HepG2 (cell line): ENCODE measurements at regions not wholly inside any gene's neighbourhood (a gene's known extent, or its start where the extent isn't known, plus 50 kb on each side); places are given as distances from the start of the nearest gene placed in this dataset.

ENCODE experiments used
- AKAP8 ChIP-seq: sonication (generic); formaldehyde crosslinking; IDR thresholded peaks from 2 replicates; pipeline ENCODE4 v1.5.1; 2020; ENCODE audit warnings: mild to moderate bottlenecking, missing genetic modification reagents
- CREB1 ChIP-seq, 2 experiments: fragments of 450-650 bp in 1 of 2; IDR thresholded peaks; 2 replicates each; pipeline ENCODE4 v1.6.1; 2016 to 2017; ENCODE audit warnings: control low read depth in 1 of 2, mild to moderate bottlenecking in 1 of 2, missing compliant biosample characterization in 1 of 2, missing genetic modification characterization in 1 of 2
- FOSL2 ChIP-seq: sonication (generic); formaldehyde crosslinking; IDR thresholded peaks from 2 replicates; pipeline ENCODE4 v1.4.0; 2020; ENCODE audit warnings: missing genetic modification reagents
- FOXP1 ChIP-seq, 2 experiments: fragments of 450-650 bp in 1 of 2; IDR thresholded peaks; 2 replicates each; pipeline ENCODE4 v1.6.1; 2017 to 2018; ENCODE audit warnings: antibody characterized with exemption in 1 of 2
- MTA3 ChIP-seq: sonication (generic); formaldehyde crosslinking; IDR thresholded peaks from 2 replicates; pipeline ENCODE4 v1.4.0; 2020; ENCODE audit warnings: missing genetic modification reagents
- NR2F2 ChIP-seq: IDR thresholded peaks from 2 replicates; pipeline ENCODE4 v1.6.1; 2012; ENCODE audit warnings: low read depth, inconsistent platforms, borderline replicate concordance
- PHB2 ChIP-seq: fragments of 450-650 bp; IDR thresholded peaks from 2 replicates; pipeline ENCODE4 v1.6.1; 2018; ENCODE audit not compliant: partially characterized antibody
- PHF21A ChIP-seq: sonication (generic); formaldehyde crosslinking; IDR thresholded peaks from 2 replicates; pipeline ENCODE4 v1.5.0; 2020; ENCODE audit warnings: mild to moderate bottlenecking, missing genetic modification reagents
- POLR2G ChIP-seq: fragments of 200-400 bp; formaldehyde crosslinking; IDR thresholded peaks from 2 replicates; pipeline ENCODE4 v1.6.1; 2018; ENCODE audit warnings: mild to moderate bottlenecking, low read depth, low read length, moderate library complexity
- RAD51 ChIP-seq: fragments of 450-650 bp; IDR thresholded peaks from 2 replicates; pipeline ENCODE4 v1.6.1; 2016; ENCODE audit warnings: borderline replicate concordance
- SKIL ChIP-seq: sonication (generic); formaldehyde crosslinking; IDR thresholded peaks from 2 replicates; pipeline ENCODE4 v1.8.0; 2022; ENCODE audit warnings: missing genetic modification reagents, mild to moderate bottlenecking, moderate library complexity, borderline replicate concordance
- TEAD3 ChIP-seq: optimal IDR thresholded peaks from 2 replicates; pipeline ENCODE3; 2016; ENCODE audit warnings: borderline replicate concordance
- TSC22D2 ChIP-seq: sonication (generic); formaldehyde crosslinking; IDR thresholded peaks from 2 replicates; pipeline ENCODE4 v1.5.1; 2020; ENCODE audit warnings: missing genetic modification reagents, mild to moderate bottlenecking, borderline replicate concordance
- ZBTB1 ChIP-seq: sonication (generic); formaldehyde crosslinking; IDR thresholded peaks from 2 replicates; pipeline ENCODE4 v1.4.0; 2020; ENCODE audit warnings: missing genetic modification reagents, borderline replicate concordance
- ZNF256 ChIP-seq: sonication (generic); formaldehyde crosslinking; conservative IDR thresholded peaks from 2 replicates; pipeline ENCODE4 v1.4.0; 2020; ENCODE audit warnings: missing genetic modification reagents
- ZNF354B ChIP-seq: sonication (generic); formaldehyde crosslinking; IDR thresholded peaks from 2 replicates; pipeline ENCODE4 v1.8.0; 2022; ENCODE audit warnings: mild to moderate bottlenecking, missing genetic modification reagents
- ZNF496 ChIP-seq: sonication (generic); formaldehyde crosslinking; IDR thresholded peaks from 2 replicates; pipeline ENCODE4 v1.8.1; 2023; ENCODE audit warnings: mild to moderate bottlenecking, moderate library complexity, missing genetic modification reagents; ENCODE audit not compliant: insufficient replicate concordance
- TF ChIP-seq, protein P1 (sequence below): sonication (generic); formaldehyde crosslinking; IDR thresholded peaks from 2 replicates; pipeline ENCODE4 v1.4.0; 2020; ENCODE audit warnings: missing genetic modification reagents, mild to moderate bottlenecking, borderline replicate concordance
- TF ChIP-seq, protein P2 (sequence below): IDR thresholded peaks from 2 replicates; pipeline ENCODE4 v1.6.1; 2016; ENCODE audit warnings: missing compliant biosample characterization, missing genetic modification reagents, borderline replicate concordance
- TF ChIP-seq, protein P3 (sequence below): sonication (generic); formaldehyde crosslinking; IDR thresholded peaks from 2 replicates; pipeline ENCODE4 v1.4.0; 2020; ENCODE audit warnings: missing genetic modification reagents

DNA sequence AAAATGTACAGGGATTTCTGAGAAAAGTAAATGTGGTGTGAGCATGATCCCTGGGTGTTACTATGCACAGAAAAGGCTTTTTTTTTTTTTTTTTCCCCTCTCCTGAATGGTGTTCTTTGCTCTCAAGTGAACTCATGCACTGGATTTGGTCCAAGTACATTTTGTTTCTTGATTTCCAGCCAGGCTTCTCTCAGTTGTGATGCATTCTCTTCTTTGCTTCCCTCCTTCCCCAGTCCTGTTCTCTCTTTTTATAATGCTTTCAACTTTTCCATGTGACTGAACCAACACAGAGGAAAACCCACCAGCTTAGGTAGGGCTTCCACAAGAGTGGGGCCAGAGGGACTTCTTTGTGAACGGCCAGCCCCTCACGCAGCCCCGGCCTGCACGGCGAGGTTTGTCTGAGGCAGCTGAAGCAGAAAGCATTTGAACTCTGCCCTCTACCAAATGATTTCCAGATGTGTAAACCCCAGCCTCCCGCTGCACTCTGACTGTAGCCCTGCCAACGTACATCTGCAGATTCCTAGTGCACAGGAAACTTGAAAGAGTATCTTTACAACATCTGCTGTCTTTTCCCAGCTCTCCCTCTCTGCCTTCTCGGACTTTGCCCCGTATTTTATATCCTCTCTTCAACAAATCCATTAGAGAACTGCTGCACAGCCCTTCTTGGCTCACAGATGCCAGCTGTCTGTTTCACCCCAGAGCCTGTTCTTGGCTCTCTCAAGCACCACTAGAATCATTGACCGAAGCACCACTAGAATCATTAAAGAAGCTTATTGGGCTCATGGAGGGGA is 71.8 kb upstream of the CD180 start (continued):
- TF ChIP-seq, protein P1, sequence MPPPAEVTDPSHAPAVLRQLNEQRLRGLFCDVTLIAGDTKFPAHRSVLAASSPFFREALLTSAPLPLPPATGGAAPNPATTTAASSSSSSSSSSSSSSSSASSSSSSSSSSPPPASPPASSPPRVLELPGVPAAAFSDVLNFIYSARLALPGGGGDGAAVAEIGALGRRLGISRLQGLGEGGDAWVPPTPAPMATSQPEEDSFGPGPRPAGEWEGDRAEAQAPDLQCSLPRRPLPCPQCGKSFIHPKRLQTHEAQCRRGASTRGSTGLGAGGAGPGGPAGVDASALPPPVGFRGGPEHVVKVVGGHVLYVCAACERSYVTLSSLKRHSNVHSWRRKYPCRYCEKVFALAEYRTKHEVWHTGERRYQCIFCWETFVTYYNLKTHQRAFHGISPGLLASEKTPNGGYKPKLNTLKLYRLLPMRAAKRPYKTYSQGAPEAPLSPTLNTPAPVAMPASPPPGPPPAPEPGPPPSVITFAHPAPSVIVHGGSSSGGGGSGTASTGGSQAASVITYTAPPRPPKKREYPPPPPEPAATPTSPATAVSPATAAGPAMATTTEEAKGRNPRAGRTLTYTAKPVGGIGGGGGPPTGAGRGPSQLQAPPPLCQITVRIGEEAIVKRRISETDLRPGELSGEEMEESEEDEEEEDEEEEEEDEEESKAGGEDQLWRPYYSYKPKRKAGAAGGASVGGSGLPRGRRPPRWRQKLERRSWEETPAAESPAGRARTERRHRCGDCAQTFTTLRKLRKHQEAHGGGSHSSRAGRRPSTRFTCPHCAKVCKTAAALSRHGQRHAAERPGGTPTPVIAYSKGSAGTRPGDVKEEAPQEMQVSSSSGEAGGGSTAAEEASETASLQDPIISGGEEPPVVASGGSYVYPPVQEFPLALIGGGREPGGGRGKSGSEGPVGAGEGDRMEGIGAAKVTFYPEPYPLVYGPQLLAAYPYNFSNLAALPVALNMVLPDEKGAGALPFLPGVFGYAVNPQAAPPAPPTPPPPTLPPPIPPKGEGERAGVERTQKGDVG, result 0 out of 2 replicates have a peak, but pooled peaks have one; percentile 27
- TF ChIP-seq TSC22D2 (no peak), FOSL2 (CRISPR knock-in tag) (0 out of 2 replicates have a peak, but pooled peaks have one; percentile 23), SKIL (no peak), ZNF256 (CRISPR knock-in tag) (no peak), MTA3 (CRISPR knock-in tag) (no peak), ZNF496 (no peak), POLR2G (peak; percentile 50; the same call in 1 of the 2 replicates), NR2F2 (no peak), FOXP1 (IDR thresholded peaks at IDR 0.05) (no peak), FOXP1 (CRISPR knock-in tag; IDR thresholded peaks at IDR 0.05) (no peak), TEAD3 (CRISPR knock-in tag) (peak; percentile 22), PHF21A (CRISPR knock-in tag) (0 out of 2 replicates have a peak, but pooled peaks have one; percentile 27), CREB1 (IDR thresholded peaks at IDR 0.05) (no peak), CREB1 (CRISPR knock-in tag; IDR thresholded peaks at IDR 0.05) (no peak), AKAP8 (no peak), ZNF354B (CRISPR knock-in tag) (no peak), ZBTB1 (CRISPR knock-in tag) (no peak), PHB2 (no peak), RAD51 (no peak)
- TF ChIP-seq, protein P2, sequence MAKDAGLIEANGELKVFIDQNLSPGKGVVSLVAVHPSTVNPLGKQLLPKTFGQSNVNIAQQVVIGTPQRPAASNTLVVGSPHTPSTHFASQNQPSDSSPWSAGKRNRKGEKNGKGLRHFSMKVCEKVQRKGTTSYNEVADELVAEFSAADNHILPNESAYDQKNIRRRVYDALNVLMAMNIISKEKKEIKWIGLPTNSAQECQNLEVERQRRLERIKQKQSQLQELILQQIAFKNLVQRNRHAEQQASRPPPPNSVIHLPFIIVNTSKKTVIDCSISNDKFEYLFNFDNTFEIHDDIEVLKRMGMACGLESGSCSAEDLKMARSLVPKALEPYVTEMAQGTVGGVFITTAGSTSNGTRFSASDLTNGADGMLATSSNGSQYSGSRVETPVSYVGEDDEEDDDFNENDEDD (CRISPR knock-in tag), result no peak
- TF ChIP-seq, protein P3, sequence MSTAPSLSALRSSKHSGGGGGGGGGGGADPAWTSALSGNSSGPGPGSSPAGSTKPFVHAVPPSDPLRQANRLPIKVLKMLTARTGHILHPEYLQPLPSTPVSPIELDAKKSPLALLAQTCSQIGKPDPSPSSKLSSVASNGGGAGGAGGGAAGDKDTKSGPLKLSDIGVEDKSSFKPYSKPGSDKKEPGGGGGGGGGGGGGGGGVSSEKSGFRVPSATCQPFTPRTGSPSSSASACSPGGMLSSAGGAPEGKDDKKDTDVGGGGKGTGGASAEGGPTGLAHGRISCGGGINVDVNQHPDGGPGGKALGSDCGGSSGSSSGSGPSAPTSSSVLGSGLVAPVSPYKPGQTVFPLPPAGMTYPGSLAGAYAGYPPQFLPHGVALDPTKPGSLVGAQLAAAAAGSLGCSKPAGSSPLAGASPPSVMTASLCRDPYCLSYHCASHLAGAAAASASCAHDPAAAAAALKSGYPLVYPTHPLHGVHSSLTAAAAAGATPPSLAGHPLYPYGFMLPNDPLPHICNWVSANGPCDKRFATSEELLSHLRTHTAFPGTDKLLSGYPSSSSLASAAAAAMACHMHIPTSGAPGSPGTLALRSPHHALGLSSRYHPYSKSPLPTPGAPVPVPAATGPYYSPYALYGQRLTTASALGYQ, result no peak
